ENCODE measurements at regions not wholly inside any gene's neighbourhood (a gene's known extent, or its start where the extent isn't known, plus 50 kb on each side); places are given as distances from the start of the nearest gene placed in this dataset.

DNA sequence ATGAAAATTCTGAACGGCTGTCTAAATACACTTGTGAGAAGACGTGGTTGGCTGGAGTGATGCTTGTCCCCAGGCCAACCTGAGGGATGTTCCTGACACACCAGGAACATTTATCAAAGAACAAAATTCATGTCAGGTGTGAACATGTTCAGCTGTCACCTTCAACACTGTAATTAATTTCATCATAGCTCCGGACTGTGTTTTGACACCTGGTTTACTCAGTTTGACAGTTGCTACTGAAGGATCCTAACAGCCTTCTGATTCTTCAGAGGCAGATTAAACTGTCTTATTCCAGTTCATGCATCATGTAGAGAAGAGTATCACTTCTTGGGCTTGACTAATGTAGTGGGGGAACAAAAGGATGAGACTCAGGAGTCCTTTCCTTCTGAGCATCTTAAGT, 134.1 kb downstream of the NPR3 start:
- TF ChIP-seq, protein P1, sequence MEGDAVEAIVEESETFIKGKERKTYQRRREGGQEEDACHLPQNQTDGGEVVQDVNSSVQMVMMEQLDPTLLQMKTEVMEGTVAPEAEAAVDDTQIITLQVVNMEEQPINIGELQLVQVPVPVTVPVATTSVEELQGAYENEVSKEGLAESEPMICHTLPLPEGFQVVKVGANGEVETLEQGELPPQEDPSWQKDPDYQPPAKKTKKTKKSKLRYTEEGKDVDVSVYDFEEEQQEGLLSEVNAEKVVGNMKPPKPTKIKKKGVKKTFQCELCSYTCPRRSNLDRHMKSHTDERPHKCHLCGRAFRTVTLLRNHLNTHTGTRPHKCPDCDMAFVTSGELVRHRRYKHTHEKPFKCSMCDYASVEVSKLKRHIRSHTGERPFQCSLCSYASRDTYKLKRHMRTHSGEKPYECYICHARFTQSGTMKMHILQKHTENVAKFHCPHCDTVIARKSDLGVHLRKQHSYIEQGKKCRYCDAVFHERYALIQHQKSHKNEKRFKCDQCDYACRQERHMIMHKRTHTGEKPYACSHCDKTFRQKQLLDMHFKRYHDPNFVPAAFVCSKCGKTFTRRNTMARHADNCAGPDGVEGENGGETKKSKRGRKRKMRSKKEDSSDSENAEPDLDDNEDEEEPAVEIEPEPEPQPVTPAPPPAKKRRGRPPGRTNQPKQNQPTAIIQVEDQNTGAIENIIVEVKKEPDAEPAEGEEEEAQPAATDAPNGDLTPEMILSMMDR (conservative IDR thresholded peaks at IDR 0.05; ENCODE audit: low read depth, low read length) = no peak
- TF ChIP-seq EZH2 (IDR thresholded peaks at IDR 0.05; ENCODE audit: low read length, unreplicated experiment) = no peak

Measured in PC-3 (cell line).